NCI-H1930 (cell line): ENCODE measurements at regions not wholly inside any gene's neighbourhood (a gene's known extent, or its start where the extent isn't known, plus 50 kb on each side); places are given as distances from the start of the nearest gene placed in this dataset.
"Not testable (repeated sequence)": the region's sequence is repeated elsewhere in the genome, so short reads cannot be mapped to it uniquely, and the experiment has no call there.

Experiments
- DNase-seq, 2 experiments: peaks; one replicate each; lab custom pipeline; 2025; lab: John Stamatoyannopoulos, UW

- not testable (repeated sequence) for DNase-seq
These were observed 278.6 kb upstream of the PLET1 start for GRCh38 chr11:112539281-112539555.

GRCh38 chr11:112539741-112540140 lies 279.1 kb upstream of the PLET1 start:
- DNase-seq, result no peak

GRCh38 chr11:112540261-112540660 lies 279.6 kb upstream of the PLET1 start:
- no peak for DNase-seq

DNA sequence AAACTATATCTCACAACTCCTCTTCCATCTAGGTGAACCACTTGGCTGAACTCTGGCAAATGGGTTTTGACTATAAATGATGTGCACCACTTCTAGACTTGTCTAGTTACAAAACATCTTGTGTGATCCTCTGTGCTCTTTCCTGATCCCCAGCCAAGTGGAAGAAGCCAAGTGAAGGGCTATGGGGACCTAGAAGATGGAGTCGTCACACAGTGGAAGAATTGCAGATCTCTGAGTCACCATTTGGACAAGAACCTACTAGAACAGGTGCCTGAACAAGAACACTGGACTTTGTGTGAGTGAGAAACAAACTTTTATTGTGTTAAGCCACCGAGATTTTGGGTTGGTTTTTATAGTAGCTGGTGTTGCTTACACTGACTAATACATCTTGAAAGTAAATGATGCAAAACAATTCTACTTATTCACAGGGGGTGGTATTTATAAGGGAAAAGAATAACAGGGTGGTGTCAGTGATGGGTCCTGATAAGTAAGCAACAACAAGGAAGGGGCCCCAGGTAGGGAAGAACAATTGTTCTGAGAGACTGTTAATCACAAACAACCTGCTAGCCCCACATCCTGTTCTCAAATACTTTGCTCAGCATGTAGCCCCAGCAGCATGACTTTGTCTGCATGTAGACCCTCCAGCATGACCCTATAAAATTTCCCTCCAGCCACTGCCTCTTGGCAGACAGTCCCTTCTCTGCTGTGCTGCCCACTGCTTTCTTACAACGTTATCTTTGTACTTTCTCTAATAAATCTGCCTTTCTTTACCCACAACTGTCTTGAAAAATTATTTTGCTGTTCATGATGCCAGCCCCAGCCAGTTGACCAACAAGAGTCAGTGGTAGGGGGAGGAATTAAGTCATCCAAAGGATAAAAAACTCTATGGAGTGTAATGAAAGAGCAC lies 280.7 kb upstream of the PLET1 start:
- no peak for DNase-seq

- no peak for DNase-seq
These were observed 281.8 kb upstream of the PLET1 start for GRCh38 chr11:112542479-112542878.

GRCh38 chr11:112543390-112543789 lies 282.7 kb upstream of the PLET1 start:
- DNase-seq, result no peak

GRCh38 chr11:112548641-112549040 lies 288.0 kb upstream of the PLET1 start:
- DNase-seq, result no peak

- no peak for DNase-seq
These were observed 292.6 kb upstream of the PLET1 start for GRCh38 chr11:112553205-112553731.

DNA sequence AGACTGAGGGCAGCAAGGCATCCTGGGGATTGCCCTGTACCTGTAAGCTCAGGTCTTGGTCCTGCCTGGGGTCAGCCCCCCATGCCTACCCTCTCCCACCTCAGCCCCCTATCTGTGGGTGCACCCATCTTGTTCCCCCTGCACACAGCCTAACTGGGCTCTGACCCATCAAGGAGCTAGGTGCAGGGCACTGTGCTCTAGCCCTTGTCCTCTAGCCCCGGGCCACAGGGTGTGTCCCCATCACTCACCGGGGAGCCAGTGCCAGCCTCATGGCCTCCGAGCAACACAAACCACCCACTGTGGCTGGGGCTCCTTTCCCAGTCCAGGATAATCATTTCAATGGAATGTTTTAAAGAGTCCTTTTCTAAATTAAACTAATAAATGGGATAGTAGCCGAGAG lies 293.9 kb upstream of the PLET1 start:
- DNase-seq, result no peak

DNA sequence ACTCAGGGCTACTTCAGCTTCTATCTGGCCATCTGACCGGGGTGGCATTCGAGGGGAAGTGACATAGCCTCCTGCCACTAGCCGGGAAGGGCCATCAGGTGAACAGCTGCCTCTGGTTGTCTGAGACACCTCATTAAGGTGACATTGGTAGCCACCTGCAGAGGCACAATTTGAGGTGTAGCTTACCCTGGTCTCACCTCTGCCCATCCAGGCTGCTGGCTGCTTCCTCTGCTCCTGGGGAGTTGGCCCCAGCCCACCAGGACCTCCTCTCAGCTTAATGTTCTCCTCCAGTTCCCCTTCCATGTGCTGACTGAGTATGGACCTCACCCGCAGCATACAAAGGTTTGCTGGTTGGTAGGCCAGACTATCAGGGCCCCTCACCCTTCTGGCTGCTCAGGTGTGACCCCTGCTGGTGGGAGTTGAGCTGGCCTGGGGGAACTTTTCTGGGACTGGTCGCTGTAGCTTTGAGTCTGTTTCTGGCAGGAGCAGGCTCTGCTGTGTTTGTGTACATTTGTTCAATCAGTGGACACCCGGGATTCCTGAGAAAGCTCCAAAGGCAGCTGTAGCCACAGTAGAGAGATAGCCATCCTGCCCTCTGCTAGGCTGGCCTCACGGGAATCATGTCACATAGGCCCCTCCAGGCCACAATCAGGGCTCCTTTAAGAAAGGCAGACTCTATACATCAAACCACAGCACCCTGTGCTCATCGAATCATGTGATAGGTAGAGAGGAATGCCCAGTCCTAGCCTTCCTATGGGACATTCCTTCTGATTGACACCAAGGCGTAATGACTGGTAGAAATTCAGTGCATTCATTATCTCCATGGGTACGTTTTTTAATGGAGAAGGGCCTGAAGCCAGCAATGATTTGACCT lies 295.1 kb upstream of the PLET1 start:
- peak; percentile 3 to 9 for DNase-seq

DNA sequence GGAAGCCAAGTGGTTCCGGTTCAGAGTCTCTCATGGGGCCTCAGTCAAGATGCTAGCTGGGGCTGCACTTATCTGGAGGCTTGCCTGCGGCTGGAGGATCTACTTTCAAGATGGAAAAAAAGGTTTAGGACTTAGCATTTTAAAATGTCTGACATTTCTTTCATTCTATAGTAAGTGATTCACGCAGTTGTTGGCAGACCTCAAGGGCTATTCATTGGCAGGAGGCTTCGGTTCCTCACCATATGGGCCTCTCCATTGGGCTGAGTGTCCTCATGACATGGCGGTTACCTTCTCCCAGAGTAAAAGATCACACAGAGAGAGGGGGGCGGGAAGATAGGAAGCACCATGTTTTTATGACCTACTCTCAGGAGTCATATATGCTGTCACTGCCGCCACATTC lies 298.0 kb upstream of the PLET1 start:
- DNase-seq, result no peak

GRCh38 chr11:112563808-112564207 lies 303.1 kb upstream of the PLET1 start:
- DNase-seq, result no peak

- DNase-seq, result no peak
These were observed 303.7 kb upstream of the PLET1 start for GRCh38 chr11:112564228-112564955.

- DNase-seq, result no peak
These were observed 304.9 kb upstream of the PLET1 start for GRCh38 chr11:112565551-112565950.

DNA sequence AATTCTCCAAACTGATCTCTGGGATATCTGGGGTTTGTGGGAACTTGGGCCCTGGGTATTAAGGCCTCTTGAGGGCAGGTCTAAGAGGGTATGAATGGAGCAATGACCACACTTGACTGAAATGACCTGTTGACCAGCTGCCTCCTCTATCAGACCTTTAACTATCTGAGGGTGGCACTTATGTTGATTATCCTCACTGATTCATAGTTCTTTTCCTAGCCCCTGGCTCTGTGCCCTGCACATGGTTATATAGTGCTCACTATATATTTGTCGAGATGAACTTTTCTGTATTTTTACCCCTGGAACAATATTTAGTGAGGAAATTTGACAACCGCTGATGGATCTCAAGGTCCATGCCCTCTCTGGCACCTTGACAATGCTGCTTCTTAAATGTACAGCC lies 305.5 kb upstream of the PLET1 start:
- no peak for DNase-seq

GRCh38 chr11:112570333-112570732 lies 309.7 kb upstream of the PLET1 start:
- DNase-seq, result peak in 1 of 2 experiments; percentile 12

DNA sequence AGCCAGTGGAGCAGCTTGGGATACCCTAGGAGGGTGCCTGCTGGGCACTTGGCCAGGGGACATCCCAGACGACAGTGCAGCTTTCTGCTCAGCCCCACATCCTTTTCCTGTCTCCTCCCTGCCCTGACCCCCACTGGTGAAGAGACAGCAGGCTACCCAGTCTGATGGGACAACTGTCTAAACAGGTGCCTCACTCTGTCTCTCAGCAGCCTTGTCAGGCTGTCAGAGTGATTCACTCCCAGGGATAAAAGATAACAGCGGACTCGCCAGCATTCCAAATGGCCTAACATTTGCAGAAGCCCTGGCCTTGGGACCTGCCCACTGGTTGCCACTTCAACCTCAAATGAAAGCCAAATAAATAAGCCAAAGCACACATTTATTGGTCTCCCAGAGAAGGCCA lies 318.6 kb upstream of the PLET1 start:
- no peak for DNase-seq

GRCh38 chr11:112580864-112581263 lies 320.2 kb upstream of the PLET1 start:
- no peak for DNase-seq

- no peak for DNase-seq
These were observed 321.1 kb upstream of the PLET1 start for GRCh38 chr11:112581747-112582146.

DNA sequence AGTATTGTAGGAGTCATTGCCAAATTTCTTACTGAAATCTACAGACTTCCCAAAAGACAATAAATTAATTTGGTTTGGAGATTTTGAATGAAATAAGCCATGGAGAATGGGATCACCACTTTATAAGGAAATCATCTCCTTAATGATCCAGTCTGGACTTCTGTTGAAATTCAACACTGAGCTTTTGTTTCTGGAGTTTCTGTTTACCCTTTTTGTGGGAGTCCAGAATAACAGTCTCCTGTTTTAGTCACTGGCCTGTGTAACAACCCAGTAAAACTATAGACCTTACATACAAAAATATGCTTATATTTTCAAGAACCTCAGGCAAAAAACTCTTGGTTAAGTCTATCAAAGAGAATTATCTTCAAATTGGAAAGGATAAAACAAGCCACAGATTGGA lies 321.7 kb upstream of the PLET1 start:
- DNase-seq, result no peak

- no peak for DNase-seq
These were observed 322.7 kb upstream of the PLET1 start for GRCh38 chr11:112583261-112583893.

- DNase-seq, result peak; percentile 13 to 16
These were observed 324.0 kb upstream of the PLET1 start for GRCh38 chr11:112584672-112585071.
